ENCODE measurements at regions not wholly inside any gene's neighbourhood (a gene's known extent, or its start where the extent isn't known, plus 50 kb on each side); places are given as distances from the start of the nearest gene placed in this dataset.

GRCh38 chr4:149136951-149137620 is 678.6 kb downstream of the IQCM start (continued):
- TF ChIP-seq PHF8 (conservative IDR thresholded peaks at IDR 0.05; ENCODE audit: low read depth, low read length) = no peak
- no peak for TF ChIP-seq KDM1A (IDR thresholded peaks at IDR 0.05; ENCODE audit: borderline replicate concordance, low read length)
- no peak for TF ChIP-seq ATF3 (IDR thresholded peaks at IDR 0.05; ENCODE audit: insufficient read depth, low read depth, low read length)
- TF ChIP-seq ASH2L (IDR thresholded peaks at IDR 0.05; ENCODE audit: low read length) = no peak
- no peak for TF ChIP-seq BCL11A (IDR thresholded peaks at IDR 0.05; ENCODE audit: low read depth in 2 of 2, low read length in 2 of 2)
- no peak for TF ChIP-seq FOSL1 (IDR thresholded peaks at IDR 0.05; ENCODE audit: insufficient read depth, low read depth, low read length)
- no peak for TF ChIP-seq KDM5A (IDR thresholded peaks at IDR 0.05; ENCODE audit: low read length)

All from H1 (cell line).